ENCODE measurements at regions not wholly inside any gene's neighbourhood (a gene's known extent, or its start where the extent isn't known, plus 50 kb on each side); places are given as distances from the start of the nearest gene placed in this dataset.

GRCh38 chr5:165232509-165233028, 1727.2 kb downstream of the MAT2B start:
- DNase-seq: no peak

- no peak for DNase-seq
Measured at GRCh38 chr5:165241811-165242210, 1736.4 kb downstream of the MAT2B start.

GRCh38 chr5:165242646-165243045, 1737.2 kb downstream of the MAT2B start:
- DNase-seq: no peak

- DNase-seq: no peak
Measured at GRCh38 chr5:165244407-165244806, 1739.0 kb downstream of the MAT2B start.

- no peak for DNase-seq
Measured at GRCh38 chr5:165258197-165258771, 1752.9 kb downstream of the MAT2B start.

GRCh38 chr5:165260426-165260825, 1755.0 kb downstream of the MAT2B start:
- DNase-seq: no peak

GRCh38 chr5:165263536-165263935, 1758.1 kb downstream of the MAT2B start:
- DNase-seq: no peak

- no peak for DNase-seq
Measured at GRCh38 chr5:165266939-165267338, 1761.5 kb downstream of the MAT2B start.

- no peak for DNase-seq
Measured at GRCh38 chr5:165272436-165272835, 1767.0 kb downstream of the MAT2B start.

GRCh38 chr5:165277661-165278060, 1772.2 kb downstream of the MAT2B start:
- no peak for DNase-seq

- DNase-seq: no peak
Measured at GRCh38 chr5:165282491-165282890, 1777.1 kb downstream of the MAT2B start.

GRCh38 chr5:165286692-165287091, 1781.3 kb downstream of the MAT2B start:
- DNase-seq: no peak

GRCh38 chr5:165290535-165290934, 1785.1 kb downstream of the MAT2B start:
- no peak for DNase-seq

GRCh38 chr5:165296401-165297130, 1791.1 kb downstream of the MAT2B start:
- no peak for DNase-seq

GRCh38 chr5:165304193-165304827, 1798.9 kb downstream of the MAT2B start:
- DNase-seq: no peak

- no peak for DNase-seq
Measured at GRCh38 chr5:165305596-165305995, 1800.2 kb downstream of the MAT2B start.

GRCh38 chr5:165309446-165309845, 1804.0 kb downstream of the MAT2B start:
- no peak for DNase-seq

GRCh38 chr5:165310031-165310430, 1804.6 kb downstream of the MAT2B start:
- no peak for DNase-seq

GRCh38 chr5:165321912-165322311, 1816.5 kb downstream of the MAT2B start:
- DNase-seq: no peak

- DNase-seq: no peak
Measured at GRCh38 chr5:165325221-165325620, 1819.8 kb downstream of the MAT2B start.

- DNase-seq: no peak
Measured at GRCh38 chr5:165327631-165328030, 1822.2 kb downstream of the MAT2B start.

GRCh38 chr5:165328846-165329245, 1823.4 kb downstream of the MAT2B start:
- DNase-seq: no peak

GRCh38 chr5:165333623-165334022, 1828.2 kb downstream of the MAT2B start:
- no peak for DNase-seq

- DNase-seq: no peak
Measured at GRCh38 chr5:165334201-165334600, 1828.8 kb downstream of the MAT2B start.

Data from NCI-H2081 (cell line).